Left colon (tissue), 2 donors: ENCODE measurements at regions not wholly inside any gene's neighbourhood (a gene's known extent, or its start where the extent isn't known, plus 50 kb on each side); places are given as distances from the start of the nearest gene placed in this dataset.
"Not testable (repeated sequence)": the region's sequence is repeated elsewhere in the genome, so short reads cannot be mapped to it uniquely, and the experiment has no call there.

Experiments used
- ATAC-seq: fragments of 200-7000 bp; cut with Tn5 transposase; one replicate; pipeline ENCODE4 v1.9.1; 2020; ENCODE audit warnings: mild to moderate bottlenecking, moderate library complexity
- DNase-seq, 2 donors: peaks; one replicate each; pipeline ENCODE4 v3.0.0-alpha.2; 2020
- intact Hi-C, 2 donors: fragments of 100-400 bp; cut with DNase I in 1 of 2; cut with micrococcal nuclease in 1 of 2; formaldehyde crosslinking; loops; one replicate each; pipeline versions ENCODE4 v1.11.2 to v1.14.0; 2022; cut with DNase I, micrococcal nuclease
- donor health status: DM: no; HTN: no; CAD: no.
- donor health status: DM: yes; HTN: yes; CAD: no.

DNA sequence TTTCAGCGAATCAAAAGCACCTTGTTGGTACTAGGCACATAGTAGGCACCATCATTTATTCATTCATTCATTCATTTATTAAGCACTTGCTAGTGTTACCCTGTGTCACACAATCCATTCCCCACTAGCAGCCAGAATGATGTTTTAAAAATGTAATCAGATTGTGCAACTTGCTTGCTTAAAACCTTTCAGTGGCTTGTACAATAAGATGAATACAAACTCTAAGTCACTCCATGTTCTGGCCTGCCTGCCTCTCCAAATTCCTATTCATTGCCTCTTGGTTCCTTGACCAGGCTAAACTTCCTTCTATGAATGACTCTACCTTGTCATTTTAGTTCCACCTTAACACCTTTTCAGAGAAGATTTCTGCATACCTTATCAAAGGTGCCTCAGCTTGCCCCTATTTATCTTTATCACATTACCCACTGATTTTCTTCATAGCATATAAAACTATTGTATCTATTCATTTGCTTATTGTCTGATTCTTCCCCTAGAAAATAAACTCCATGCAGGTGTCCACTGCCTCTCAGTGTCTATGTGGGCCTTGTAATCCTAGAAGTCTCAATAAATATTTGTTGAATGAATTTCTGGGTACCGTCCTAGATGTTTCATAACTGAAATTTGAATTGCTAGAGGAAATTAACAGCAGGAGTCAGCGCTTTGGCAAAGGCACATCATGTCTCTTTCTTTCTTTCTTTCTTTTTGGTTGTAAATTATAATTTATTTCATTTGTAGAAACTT is 169.5 kb downstream of the TMEM26 start:
- ATAC-seq (no peak), DNase-seq (no peak)
- intact Hi-C loops: loop anchor here in 1 of 2 donors (5.0 kb wide), 1 partner anchor 466 kb away; no protein-coding TSS in a partner anchor

DNA sequence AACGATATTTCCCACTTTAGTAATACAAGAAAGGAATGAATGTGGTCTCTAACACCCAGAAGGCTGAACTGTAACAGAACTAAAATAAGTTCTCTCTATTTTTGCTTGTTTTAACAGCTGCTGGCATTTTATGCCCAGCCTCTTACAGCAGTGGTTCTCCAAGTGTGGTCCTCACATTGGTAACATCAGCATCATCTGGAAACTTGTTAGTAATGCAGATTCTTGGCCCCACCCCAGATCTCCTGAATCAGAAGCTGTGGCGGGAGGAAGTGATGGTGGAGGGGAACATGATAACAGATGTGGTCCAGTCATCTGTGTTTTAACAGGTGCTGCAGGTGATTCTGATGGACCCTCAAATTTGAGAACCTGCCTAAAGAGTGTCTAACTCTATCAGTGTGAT is 170.1 kb downstream of the TMEM26 start:
- ATAC-seq (no peak), DNase-seq (no peak)
- intact Hi-C loops: loop anchor here in 1 of 2 donors (5.0 kb wide), 1 partner anchor 466 kb away; no protein-coding TSS in a partner anchor

DNA sequence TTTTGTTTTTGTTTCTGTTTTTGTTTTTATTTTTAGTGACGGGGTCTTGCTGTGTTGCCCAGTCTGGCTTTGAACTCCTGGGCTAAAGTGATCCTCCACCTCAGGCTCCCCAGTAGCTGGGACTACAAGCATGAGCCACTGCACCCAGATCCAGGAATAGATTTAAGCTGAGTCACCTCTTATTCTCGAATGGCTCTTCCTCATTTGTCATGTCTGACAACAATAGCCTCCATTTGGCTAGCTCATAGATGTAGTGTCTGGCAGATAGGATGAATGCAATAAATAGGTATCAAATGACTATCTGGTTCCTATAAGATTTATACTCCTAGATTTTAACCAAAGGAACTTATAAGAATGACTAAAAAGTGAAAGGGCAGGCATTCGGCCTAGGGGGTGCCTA is 172.9 kb downstream of the TMEM26 start:
- DNase-seq: no peak
- ATAC-seq: no peak
- intact Hi-C loops: loop anchor here in 1 of 2 donors (5.0 kb wide), 1 partner anchor 463 kb away; no protein-coding TSS in a partner anchor

DNA sequence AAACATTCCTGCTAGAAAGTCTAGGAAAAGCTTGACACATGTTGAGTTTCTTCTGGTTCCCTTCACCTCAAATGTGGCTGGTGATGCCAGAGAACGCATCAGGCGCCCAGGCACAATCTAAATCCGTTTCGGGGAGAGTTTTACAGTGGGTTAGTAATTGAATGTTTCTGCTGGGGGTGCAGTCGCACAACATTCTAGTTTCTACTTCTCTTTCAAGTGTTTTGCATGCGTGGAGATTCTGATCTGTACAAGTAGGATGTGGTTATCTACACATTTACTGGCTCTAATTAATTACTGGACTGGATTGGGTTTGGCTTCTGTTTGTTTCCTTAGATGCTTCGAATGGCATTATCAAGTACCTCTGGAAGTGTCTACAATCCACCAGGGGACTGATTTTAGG is 173.8 kb downstream of the TMEM26 start:
- DNase-seq (no peak), ATAC-seq (no peak)
- intact Hi-C loops: loop anchor here in 1 of 2 donors (10.0 kb wide), 1 partner anchor 315 kb away; no protein-coding TSS in a partner anchor

DNA sequence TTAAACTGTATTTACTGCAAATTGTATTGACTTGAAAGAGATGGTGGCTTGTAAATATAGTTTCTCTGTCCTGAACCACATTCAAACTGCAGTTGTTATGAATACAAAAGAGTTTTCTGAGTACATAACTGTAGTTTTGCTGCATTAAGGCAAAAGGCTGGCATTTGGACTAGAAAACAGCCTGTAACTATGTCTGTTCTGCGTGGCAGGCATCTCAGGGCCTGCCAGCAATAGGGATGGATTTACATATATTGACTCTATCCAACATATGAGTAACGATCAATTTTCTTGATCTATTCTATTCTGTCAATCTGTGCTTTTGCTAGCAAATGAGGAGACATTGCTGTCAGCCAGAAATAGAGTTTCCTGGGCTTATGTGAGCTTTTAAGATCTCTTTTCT is 174.6 kb downstream of the TMEM26 start:
- intact Hi-C loops: loop anchor here in 1 of 2 donors (10.0 kb wide), 1 partner anchor 314 kb away; no protein-coding TSS in a partner anchor
- DNase-seq (no peak), ATAC-seq (no peak)

DNA sequence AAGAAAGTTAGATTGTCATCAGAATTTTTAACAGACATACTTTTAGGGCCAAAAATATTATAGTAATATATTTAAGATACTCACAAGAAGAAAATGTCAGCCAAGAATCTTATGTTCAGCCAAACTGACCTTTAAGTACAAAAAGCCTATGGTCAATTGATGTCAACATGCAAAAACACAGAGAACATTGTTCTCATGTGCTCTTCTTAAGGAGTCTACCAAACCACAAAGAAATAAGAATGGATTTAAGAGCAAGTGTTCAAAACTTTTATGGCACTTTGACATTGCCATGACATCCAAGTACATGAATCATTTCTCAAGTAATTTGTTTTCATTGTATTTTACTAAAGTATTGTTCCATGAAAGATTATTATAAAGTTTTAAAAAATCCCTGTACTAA is 180.4 kb downstream of the TMEM26 start:
- no peak for ATAC-seq
- DNase-seq: no peak
- intact Hi-C loops: loop anchor here in 1 of 2 donors (10.0 kb wide), 1 partner anchor 308 kb away; no protein-coding TSS in a partner anchor

DNA sequence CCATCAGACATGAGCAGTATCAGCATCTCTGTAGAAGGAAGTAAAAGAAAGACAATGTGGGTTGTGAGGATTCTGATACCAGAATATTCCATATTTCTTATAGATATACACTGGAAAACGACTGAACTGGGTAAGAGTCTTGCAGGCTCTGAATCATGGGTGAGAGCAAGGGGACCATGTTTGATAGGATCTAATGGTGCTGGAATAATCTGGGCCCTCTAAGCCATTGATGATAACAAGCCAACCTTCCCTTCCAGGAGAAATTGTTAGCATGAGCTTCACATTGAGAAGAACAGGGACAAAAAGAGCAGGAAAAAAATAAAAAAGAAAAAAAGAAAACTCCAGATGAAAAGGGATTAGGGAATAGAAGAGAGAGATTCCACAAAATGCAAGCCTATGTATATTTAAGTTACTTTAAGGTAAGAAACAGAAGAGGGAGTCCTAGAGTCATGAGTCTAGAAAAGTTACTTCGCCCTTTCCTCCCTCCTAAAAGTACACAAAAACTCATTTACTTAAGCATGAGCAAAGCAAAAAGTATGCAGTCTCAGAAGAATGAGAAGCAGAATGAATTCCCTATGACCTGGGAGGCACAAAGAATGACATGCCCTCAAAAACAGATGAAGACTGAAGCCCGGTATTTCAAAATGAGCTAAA is 181.9 kb downstream of the TMEM26 start:
- intact Hi-C loops: loop anchor here in 1 of 2 donors (10.0 kb wide), 1 partner anchor 306 kb away; no protein-coding TSS in a partner anchor
- no peak for DNase-seq
- no peak for ATAC-seq

DNA sequence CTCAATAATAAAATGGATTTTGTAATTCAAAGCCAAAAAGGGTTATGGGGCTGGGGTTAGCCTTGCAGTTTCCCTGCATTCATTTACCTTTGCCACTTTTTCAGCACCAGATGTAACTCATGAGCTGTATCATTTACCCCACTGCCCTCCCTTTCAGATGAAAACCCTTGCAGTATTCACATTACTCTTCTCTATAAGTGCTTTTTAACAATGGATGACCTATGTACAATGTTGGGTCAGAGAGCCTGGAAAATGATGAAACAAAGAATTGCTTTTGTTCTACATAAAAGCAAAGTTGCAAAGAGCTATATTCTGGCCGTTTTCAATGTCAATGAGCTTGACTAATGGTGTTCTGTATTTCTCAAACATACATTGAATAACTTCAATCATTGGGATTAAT is 189.7 kb downstream of the TMEM26 start:
- no peak for DNase-seq
- intact Hi-C loops: no loop called here
- no peak for ATAC-seq

DNA sequence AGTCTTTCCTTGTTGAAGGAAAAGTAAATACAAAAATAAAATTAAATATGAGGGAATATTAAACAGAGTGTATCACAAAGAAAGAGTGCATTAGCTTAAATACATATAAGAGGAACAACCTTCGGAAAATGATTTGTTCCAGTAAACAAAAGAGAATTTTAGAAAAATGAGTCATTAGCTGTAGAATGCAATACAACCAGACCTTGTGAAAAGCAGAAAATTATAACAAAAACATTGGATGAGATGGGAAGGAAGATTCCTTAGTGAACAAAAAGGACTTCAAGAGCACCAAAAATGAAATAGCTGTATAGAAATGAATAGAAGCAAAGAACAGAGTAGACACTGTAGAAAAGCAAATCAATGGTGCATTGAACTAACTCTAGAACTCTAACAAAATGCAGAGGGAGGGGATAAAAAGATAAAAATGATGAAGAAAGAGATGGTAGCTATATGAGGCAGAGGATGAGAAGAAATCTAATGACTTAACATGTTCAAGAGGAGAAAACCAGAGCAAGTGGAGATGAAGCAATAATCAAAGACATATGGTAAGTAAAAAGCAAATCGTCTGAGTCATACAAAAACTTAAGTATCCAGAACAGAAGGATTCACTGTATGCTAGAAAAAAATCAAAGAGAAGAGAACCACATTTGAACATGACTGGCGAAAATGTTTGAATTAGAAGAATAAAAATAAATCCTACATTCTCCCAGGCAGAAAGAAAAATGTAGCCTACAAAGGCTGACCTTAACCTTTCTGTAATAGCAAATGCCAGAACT is 190.5 kb downstream of the TMEM26 start:
- intact Hi-C loops: no loop called here
- DNase-seq: no peak
- ATAC-seq: no peak

DNA sequence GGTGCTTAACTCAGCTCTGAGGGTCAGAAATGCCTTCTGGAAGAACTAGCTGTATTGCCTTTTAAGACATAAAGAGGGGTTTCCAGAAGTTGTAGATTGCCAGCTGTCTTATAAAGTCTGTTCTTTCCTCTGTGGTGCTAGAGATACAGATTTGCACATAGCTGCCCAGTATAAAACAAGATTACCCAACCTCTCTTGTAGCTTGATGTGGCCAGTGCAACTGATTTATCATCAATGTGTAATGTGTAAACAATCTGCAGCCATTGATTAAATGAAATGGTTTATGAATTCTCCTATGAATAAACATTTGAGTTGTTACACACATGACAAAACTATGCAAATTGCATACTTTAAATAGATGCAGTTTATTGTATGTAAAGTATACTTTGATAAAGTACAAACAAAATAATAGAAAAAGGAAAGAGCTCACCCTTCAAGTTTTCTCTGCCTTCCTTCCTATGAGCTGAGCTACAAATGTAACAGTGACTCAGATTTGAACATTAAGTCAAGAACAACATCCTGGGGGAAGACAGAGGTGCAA is 195.2 kb downstream of the TMEM26 start:
- no peak for DNase-seq
- intact Hi-C loops: no loop called here
- no peak for ATAC-seq

DNA sequence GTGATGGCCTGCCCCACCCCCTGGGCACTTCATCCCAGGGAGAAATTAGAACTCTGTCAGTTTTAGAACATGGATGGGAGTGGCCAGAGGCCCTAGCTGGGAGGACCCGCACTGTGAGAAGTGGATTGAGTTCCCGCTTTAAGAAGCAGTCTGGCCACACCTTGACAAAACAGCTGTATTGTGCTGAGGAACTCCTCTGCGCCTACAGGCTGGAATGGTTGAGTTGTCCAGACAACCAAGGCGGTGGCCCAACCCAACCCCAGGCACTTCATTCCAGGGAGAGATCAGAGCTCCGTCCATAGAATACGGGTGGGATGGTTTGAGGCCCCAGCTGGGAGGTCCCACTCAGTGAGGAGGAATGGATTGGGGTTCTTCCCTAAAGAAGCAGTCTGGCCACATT is 196.0 kb downstream of the TMEM26 start:
- no peak for ATAC-seq
- intact Hi-C loops: no loop called here
- no peak for DNase-seq

DNA sequence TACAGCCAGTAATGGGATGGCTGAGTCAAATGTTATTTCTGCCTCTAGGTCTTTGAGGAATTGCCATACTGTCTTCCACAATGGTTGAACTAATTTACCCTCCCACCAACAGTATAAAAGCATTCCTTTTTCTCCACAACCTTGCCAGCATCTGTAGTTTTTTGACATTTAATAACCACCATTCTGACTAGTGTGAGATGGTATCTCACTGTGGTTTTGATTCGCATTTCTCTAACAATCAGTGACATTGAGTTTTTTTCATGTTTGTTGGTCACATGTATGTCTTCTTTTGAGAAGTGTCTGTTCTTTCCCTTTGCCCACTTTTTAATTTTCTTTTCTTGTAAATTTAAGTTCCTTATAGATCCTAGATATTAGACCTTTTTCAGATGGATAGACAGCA is 200.9 kb downstream of the TMEM26 start:
- DNase-seq, ATAC-seq, intact Hi-C loops: not testable (repeated sequence)

DNA sequence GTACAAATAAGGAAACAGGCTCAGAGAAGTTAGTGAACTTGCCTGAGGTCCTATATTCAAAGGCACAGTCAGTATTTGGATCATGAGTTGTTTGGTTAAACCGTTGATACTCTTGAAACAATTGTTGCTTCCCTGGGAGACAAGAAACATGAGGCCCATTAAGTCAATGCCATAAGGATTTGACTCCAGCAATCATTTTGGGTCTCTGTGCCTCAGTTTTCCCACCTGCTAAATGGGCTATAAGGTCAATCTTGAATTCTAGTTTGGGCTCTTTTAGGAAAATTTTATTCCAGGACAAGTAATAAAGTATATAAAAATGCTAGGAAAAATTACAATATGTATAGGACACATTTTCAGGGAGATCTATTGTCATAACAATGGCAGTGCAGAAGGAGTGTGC is 202.1 kb downstream of the TMEM26 start:
- intact Hi-C loops: no loop called here
- no peak for ATAC-seq
- DNase-seq: no peak

DNA sequence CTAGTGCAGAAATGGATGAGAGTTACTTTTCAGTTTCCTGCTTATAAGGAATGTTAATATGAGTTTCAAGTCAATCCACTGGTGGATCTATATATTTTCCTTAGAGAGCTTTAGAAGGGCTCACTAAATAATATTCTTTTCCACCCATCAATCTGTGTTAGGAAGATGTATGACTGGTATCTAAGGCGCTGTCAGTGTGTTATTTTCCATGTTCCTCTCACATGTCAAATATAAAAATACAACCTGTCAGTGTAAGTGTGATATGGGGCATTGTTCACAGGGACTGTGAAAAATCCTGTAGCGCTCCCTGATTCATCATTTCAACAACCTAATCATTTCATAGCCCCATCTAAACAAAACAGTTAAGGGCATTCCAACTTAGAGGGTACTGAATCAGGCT is 203.1 kb downstream of the TMEM26 start:
- intact Hi-C loops: no loop called here
- ATAC-seq: no peak

DNA sequence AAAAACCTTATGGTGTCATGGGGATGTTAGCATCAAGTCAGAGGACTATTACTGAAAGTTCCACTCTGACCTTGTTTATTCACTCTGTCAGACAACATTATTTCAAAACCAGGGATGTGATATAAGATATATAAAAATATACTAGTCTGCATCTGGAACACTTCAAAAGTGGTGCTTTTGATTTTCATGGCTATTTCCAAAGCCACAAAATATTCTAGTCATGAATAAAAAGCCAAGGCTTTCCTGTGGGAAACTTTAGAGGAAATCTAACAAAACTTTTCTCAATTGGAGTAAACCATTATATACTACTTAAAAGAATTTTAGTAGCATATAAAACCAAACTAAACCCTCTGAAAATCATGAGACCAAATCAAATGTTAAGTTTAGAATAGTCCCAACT is 205.2 kb downstream of the TMEM26 start:
- intact Hi-C loops: no loop called here
- DNase-seq (no peak), ATAC-seq (no peak)

More for the DNA sequence above, 203.1 kb downstream of the TMEM26 start:
- no peak for DNase-seq

DNA sequence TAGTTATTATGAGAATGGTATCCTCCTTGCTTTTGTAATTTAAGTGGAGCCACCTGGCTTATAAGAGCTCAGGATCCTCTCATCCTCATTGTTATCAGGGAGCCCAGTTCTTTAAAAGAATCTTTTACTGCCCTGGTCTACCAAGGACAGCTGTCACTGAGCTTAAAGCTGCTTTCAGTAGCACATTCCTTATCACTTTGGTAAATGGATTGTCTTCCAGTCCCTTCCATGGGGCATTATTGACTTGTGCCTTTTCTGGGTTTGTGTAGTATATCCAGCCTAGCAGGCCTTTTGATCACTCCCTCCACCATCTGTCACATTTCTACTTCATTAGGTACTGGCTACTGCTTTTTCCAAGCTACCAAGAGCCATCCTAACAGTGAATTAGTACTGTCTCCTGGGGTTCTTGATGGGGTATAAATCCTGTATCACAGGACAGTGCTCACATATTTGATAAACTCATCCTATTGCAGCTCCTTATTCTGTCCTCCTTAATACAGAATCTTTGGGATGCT is 208.9 kb downstream of the TMEM26 start:
- intact Hi-C loops: no loop called here
- DNase-seq (no peak), ATAC-seq (no peak)

DNA sequence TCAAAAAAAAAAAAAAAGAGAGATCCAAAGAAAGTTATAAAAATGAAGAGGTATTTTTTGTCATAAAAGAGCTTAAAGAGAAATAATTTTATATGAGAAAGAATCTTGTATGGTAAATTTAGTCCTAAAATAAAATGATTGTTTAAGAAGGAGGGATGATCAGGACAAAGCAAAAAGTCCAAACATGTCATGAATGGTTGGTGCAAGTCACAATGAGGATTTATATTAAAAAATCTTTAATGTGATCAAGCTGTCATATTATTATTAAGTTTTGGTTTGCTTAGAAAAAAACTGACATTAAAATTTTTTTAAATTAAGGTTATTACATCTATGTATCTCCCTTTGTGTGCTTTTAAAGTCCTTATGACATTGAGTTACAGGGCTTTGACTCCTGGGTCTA is 220.4 kb downstream of the TMEM26 start:
- DNase-seq: no peak
- intact Hi-C loops: no loop called here
- ATAC-seq: no peak

DNA sequence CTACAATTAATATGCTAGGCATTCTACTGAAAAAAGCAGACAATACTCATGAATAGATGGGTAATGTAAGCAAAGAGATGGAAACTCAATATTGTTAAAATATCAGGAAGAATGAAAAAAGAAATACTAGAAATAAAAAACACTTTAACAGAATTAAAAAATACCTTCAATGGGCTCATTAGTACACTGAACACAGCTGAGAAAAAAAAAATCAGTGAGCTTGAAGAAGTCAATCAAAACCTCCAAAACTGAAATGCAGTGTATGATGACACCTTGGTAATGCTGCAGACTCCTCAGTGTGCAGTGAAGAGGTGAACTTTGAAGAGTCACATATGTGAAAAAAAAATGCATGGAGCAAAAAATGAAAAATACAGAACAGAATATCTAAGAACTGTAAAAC is 227.2 kb downstream of the TMEM26 start:
- DNase-seq: no peak
- intact Hi-C loops: no loop called here
- ATAC-seq: no peak

DNA sequence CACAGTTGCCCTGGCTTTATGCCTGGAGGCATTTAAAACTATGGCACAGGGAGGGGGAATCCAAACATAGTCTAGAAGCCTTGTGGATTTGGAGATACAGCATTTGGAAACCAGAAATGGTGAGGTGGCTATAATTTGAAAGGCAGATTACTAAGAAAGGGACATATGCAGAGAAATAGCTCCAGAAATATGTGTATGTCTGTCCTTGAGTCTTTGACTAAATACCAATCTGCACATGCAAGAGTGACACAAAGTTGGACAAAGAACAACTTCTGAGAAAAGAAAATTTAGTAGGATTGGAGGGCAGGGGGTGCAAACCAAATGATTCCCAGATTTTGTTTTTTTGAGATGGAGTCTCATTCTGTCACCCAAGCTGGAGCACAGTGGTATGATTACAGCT is 229.6 kb downstream of the TMEM26 start:
- DNase-seq: no peak
- no peak for ATAC-seq
- intact Hi-C loops: no loop called here
